GM12891 (cell line): ENCODE measurements at regions not wholly inside any gene's neighbourhood (a gene's known extent, or its start where the extent isn't known, plus 50 kb on each side); places are given as distances from the start of the nearest gene placed in this dataset.

ENCODE experiments used
- POLR2A ChIP-seq: IDR thresholded peaks from 2 replicates; pipeline ENCODE4 v1.6.1; 2011; ENCODE audit warnings: low read depth, low read length, control low read depth
- POLR2AphosphoS5 ChIP-seq: IDR thresholded peaks from 2 replicates; pipeline ENCODE4 v1.6.1; 2011; ENCODE audit warnings: low read depth, low read length, control low read depth

GRCh38 chr1:221025956-221026355, 146.7 kb downstream of the HLX start:
- TF ChIP-seq POLR2A, result no peak
- no peak for TF ChIP-seq POLR2AphosphoS5
